NCI-H1694 treated with DMSO at 0.1 percent for 48 hours (cell line): ENCODE measurements at regions not wholly inside any gene's neighbourhood (a gene's known extent, or its start where the extent isn't known, plus 50 kb on each side); places are given as distances from the start of the nearest gene placed in this dataset.
A peak's percentile ranks its signal among the peaks of the same experiment; 100 is the strongest.

Source experiments
- DNase-seq: peaks from one replicate; lab custom pipeline; 2025; lab: John Stamatoyannopoulos, UW

DNA sequence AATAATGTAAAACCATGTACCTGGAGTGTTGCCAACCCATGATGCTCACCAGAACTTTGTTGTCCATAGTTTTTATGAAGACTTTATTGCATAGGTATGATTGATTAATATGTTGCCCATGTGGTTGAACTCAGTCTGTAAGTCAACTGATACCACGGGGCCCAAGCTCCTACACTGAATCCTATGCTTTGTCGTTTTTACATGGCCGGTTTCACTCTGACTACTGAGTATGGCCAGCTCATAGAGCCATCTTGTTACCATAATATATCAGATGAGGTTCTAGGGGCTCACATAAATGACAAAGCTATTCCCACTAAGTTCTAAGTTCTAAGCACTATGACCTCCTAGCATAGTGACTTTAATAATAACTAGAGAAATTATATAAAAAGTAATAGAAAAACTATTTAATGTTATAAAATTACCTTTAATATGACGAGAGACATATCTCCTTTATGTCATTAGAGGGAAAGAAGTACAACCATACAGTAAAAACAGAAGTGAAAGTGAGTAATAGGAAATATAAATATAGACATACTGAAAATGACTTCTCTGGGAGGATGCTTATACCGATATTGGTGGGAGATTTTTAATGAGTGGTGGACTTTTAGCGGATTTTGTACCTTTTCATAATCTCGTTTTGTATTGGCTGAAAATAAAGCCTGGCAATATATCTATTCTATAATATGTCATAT lies 983.4 kb upstream of the PRMT6 start:
- no peak for DNase-seq

GRCh38 chr1:106080608-106081325 lies 975.7 kb upstream of the PRMT6 start:
- DNase-seq, result no peak

DNA sequence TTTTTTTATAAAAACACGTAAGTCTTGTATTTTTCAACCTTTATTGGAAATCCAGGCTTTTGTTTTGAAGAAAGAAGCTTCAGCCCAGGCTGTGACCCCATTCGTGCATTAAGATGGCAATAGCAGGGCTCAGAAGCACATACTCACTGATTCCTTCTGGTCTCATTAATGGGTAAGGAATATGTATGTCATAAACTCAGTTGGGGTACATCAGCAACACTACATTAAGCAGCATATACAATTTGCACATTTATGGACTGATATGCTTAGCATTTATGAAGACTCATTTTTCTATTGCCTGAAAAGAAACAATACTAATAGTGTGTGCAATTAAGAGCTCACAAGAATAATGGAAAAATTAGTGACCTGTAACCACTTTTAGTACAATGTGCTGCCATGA lies 945.4 kb upstream of the PRMT6 start:
- no peak for DNase-seq

DNA sequence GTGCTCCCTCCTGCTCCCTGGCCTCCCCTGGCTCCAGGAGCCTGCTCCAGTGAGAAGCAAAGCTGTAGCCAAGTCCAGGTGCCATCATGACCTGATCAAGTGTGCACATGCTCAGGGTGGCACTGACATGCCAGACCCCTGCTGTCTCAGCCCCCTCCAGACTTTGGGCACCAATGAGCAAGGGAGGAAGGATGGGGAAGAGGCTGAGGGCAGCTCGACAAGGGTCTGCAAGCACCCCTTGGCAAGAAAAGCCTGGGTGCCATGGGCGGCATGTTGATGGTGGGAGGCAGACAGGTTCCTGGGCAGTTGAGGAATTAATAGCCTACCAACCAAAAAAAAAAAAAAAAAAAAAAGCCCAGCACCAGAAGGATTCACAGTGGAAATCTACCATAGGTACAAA lies 942.6 kb upstream of the PRMT6 start:
- DNase-seq, result no peak

GRCh38 chr1:106120789-106121188 lies 935.7 kb upstream of the PRMT6 start:
- no peak for DNase-seq

DNA sequence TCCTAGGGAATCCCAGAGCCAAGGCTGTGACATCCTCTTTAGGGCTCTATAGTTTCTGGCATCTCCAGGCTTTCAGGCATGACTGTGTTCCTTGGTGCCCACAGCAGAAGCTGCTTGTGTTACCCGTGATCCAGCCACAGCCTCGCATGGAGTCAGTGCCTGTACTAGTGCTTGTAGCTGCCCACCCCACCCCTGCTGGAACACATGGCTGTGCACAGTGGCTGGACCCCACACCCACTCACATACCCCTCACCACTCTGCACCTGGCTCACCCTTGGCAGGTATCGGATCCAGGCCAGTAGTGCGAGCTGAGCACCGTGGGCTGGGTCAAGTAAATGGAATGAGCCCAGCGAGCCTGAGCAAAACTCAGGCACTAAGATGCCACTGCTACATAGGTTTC lies 934.7 kb upstream of the PRMT6 start:
- DNase-seq, result no peak

GRCh38 chr1:106134561-106134960 lies 921.9 kb upstream of the PRMT6 start:
- DNase-seq, result no peak

- DNase-seq, result no peak
Observed at GRCh38 chr1:106173101-106173500, 883.4 kb upstream of the PRMT6 start.

GRCh38 chr1:106178791-106179190 lies 877.7 kb upstream of the PRMT6 start:
- DNase-seq, result peak; percentile 85

DNA sequence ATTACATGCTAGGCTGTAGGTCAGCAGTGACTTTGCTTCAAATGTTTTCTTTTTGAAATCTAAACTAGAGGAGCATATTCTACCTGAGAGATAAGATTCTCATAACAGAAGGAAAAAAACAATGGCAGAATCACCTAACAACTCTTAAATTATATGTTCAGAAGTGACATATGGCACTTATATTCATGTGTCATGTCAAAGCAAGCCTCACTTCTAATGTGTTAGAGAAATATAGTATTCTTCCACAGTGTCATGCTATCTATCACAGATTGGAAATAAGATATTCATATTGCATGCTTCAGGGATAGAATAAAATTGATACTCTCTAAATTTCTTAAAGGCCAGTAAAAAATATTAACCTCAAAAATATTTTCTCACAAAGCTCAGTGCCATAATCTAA lies 874.6 kb upstream of the PRMT6 start:
- DNase-seq, result no peak

DNA sequence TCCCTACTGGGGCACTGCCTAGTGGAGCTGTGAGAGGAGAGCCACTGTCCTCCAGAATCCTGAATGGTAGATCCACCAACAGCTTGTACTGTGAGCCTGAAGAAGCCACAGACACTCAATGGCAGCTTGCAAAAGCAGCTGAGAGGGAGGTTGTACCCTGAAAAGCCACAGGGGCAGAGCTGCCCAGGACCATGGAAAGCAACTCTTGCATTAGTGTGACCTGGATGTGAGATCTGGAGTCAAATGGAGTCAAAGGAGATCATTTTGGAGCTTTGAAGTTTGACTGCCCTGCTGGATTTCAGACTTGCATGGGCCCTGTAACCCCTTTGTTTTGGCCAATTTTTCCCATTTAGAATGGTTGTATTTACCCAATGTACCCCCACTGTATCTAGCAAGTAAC lies 871.4 kb upstream of the PRMT6 start:
- no peak for DNase-seq

GRCh38 chr1:106189780-106190179 lies 866.7 kb upstream of the PRMT6 start:
- no peak for DNase-seq

- DNase-seq, result no peak
Observed at GRCh38 chr1:106194206-106194605, 862.3 kb upstream of the PRMT6 start.

DNA sequence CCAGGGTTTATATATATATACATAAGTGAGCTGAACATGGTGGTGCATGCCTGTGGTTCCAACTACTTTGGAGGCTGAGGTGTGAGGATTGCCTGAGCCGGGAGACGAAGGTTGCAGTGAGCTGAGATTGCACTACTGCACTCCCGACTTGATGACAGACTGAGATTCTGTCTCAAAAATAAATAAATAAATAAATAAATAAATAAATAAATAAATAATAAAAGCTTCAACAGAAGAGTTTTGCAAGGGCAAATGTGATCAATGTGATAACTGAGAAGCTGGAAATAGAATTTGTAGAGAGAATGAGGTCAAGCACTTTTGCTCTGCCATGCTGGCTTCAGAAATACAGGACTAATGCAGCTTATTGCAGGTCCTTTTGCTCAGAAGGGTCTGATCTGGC lies 855.8 kb upstream of the PRMT6 start:
- DNase-seq, result no peak

- no peak for DNase-seq
Observed at GRCh38 chr1:106207185-106207584, 849.3 kb upstream of the PRMT6 start.

DNA sequence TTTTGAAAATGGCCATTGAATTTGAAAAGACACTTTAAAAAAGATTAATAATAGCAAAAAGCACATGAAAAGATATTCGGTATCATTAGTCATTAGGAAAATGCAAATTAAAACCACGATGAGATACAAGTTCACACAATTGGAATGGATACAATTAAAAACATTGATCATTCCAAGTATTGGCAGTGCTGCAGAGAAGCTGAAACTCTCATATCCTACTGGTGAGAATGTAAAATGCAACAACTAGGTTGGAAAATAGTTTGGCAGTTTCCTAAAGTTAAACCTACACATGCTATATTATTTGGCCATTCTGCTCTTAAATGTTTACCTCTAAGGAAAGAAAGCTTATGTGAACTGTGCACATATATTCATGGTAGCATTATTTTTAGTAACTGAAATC lies 838.7 kb upstream of the PRMT6 start:
- DNase-seq, result no peak

GRCh38 chr1:106222403-106222802 lies 834.1 kb upstream of the PRMT6 start:
- DNase-seq, result no peak

GRCh38 chr1:106223213-106223612 lies 833.3 kb upstream of the PRMT6 start:
- no peak for DNase-seq

DNA sequence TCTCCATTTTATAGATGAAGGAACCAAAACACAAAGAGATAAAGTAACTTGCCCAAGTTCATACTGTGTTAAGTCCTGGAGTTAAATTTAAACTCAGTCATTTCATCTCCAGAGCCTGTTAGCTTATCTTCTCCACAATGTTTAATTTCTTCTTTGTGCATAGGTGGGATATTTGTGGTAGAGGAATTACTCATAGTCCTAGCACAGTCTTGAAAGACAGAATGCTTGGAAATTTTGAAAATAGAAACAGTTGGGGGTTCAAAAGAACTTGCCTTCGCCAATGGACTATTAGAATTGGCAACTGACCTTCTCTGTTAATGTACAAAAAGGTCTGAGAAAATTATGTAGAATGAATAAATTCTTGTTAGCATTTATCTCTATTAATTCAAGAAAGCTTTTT lies 832.0 kb upstream of the PRMT6 start:
- no peak for DNase-seq

DNA sequence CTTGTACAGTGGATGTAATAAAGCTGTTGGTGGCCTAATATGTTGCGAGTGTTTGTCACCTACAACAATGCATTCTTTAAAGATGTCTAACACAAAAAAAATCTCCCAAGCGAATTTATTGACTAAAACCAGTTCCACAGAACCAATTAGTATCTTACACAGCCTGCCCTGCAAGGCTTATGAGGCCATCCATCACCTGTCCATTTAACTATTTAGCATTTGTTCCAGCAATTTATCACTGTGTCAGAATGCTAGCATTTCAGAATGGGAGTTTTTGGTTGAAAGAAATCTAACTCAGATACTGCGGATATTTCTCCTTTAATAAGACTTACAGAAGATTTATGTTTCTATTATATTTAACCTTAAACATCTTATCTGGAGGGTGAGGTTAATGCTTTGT lies 831.1 kb upstream of the PRMT6 start:
- no peak for DNase-seq

DNA sequence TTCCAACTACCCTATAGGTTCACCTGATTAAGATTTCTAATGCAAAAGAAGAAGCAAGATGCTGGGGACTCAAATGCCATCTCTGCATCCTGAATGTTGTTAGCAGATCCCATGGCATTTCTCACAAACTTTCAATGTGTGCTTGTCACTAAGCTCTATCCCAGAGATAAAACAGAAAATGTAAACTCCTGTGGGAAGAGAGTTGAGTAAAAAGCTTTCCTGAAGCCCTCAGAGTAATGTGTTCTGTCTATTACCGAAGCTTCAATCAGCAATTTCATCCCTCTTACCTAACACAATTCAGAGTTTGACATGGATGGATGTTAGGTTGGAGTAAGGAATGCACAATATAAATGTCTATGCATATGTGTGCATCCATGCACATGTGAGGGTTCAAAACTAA lies 829.9 kb upstream of the PRMT6 start:
- DNase-seq, result no peak

GRCh38 chr1:106232128-106232527 lies 824.3 kb upstream of the PRMT6 start:
- DNase-seq, result no peak

GRCh38 chr1:106233511-106233910 lies 823.0 kb upstream of the PRMT6 start:
- DNase-seq, result no peak

DNA sequence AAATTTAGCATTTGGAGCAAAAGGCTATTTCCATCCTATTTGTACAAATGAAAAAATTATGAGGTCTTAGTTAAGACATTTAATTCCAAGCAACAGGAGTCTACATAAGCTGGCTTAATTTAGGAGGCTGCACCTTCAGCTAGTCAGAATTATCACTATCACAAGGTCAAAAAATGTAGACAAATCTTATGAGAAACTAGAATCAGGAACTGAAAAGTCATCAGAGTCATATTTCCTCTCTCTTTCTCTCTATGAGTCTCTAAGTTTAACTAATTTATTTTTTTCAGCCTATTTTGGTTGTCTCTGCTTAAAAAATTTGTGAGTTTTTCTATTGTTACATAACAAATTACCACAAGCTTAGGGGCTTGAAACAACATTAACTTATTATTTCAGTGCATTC lies 807.1 kb upstream of the PRMT6 start:
- DNase-seq, result no peak
